ENCODE measurements at regions not wholly inside any gene's neighbourhood (a gene's known extent, or its start where the extent isn't known, plus 50 kb on each side); places are given as distances from the start of the nearest gene placed in this dataset.

GRCh38 chr13:47623862-47624261 lies 377.2 kb downstream of the SUCLA2 start:
- H2BK120ac ChIP-seq (ENCODE audit: low read depth, low read length) = no peak overlapping the region
- no peaks in the 10 kb centered on the region for H3K27me3 ChIP-seq (ENCODE audit: control insufficient read depth in 3 of 3, insufficient read depth in 3 of 3, low read depth in 1 of 3, low read length in 3 of 3)
- no peaks in the 10 kb centered on the region for H3K4me1 ChIP-seq (ENCODE audit: control insufficient read depth in 2 of 2, insufficient read depth in 1 of 2, low read depth in 1 of 2, low read length in 2 of 2)
- no peak overlapping the region for H2BK15ac ChIP-seq (ENCODE audit: low read length)
- no peak overlapping the region for H2AFZ ChIP-seq (ENCODE audit: low read length)
- WGBS, 2 donors (ENCODE audit: extremely low coverage in 2 of 2, insufficient read length in 2 of 2, insufficient replicate concordance in 1 of 2) = no CpG with 5 or more reads among the region's 2 CpGs
- H3K36me3 ChIP-seq (replicated peaks in 1 of 2; ENCODE audit: control insufficient read depth in 2 of 2, insufficient read depth in 2 of 2, low read length in 2 of 2) = no peaks in the 10 kb centered on the region
- no peak overlapping the region for H3K27ac ChIP-seq (replicated peaks; ENCODE audit: low read length)
- no peak overlapping the region for H3K23ac ChIP-seq (ENCODE audit: low read depth, low read length, poor library complexity)
- no peak overlapping the region for H2BK12ac ChIP-seq (ENCODE audit: low read length)
- no peak overlapping the region for H4K8ac ChIP-seq (ENCODE audit: low read depth, low read length)
- DNase-seq (ENCODE audit: low spot score) = no peak
- no peak overlapping the region for H3K4me2 ChIP-seq (ENCODE audit: insufficient read depth, low read length, poor library complexity, severe bottlenecking)
- H2AK5ac ChIP-seq (ENCODE audit: low read depth, low read length) = no peak overlapping the region
- no peak overlapping the region for H3K4me3 ChIP-seq (ENCODE audit: low read length in 2 of 2)
- no peak overlapping the region for H3K18ac ChIP-seq (ENCODE audit: low read length)
- no peaks in the 10 kb centered on the region for H3K79me1 ChIP-seq (ENCODE audit: low read depth, low read length)
- H3K4ac ChIP-seq (ENCODE audit: low read length) = no peak overlapping the region
- H3K14ac ChIP-seq (ENCODE audit: low read length) = no peak overlapping the region
- no peak overlapping the region for H2BK5ac ChIP-seq (ENCODE audit: low read length)
- H3K9me3 ChIP-seq (replicated peaks in 1 of 2; ENCODE audit: control insufficient read depth in 2 of 2, insufficient read depth in 1 of 2, low read depth in 1 of 2, low read length in 2 of 2) = no peaks in the 10 kb centered on the region
- H4K91ac ChIP-seq (ENCODE audit: low read depth, low read length, poor library complexity) = no peak overlapping the region
- H3K9ac ChIP-seq (ENCODE audit: low read depth, low read length, poor library complexity) = no peak overlapping the region

- no peak overlapping the region for H3K4ac ChIP-seq (ENCODE audit: low read length)
- H2BK15ac ChIP-seq (ENCODE audit: low read length) = no peak overlapping the region
- H3K4me2 ChIP-seq (ENCODE audit: insufficient read depth, low read length, poor library complexity, severe bottlenecking) = no peak overlapping the region
- H3K4me3 ChIP-seq (ENCODE audit: low read length in 2 of 2) = no peak overlapping the region
- no peaks in the 10 kb centered on the region for H3K4me1 ChIP-seq (ENCODE audit: control insufficient read depth in 2 of 2, insufficient read depth in 1 of 2, low read depth in 1 of 2, low read length in 2 of 2)
- no peak overlapping the region for H2BK120ac ChIP-seq (ENCODE audit: low read depth, low read length)
- H3K14ac ChIP-seq (ENCODE audit: low read length) = no peak overlapping the region
- no peak overlapping the region for H4K91ac ChIP-seq (ENCODE audit: low read depth, low read length, poor library complexity)
- H3K36me3 ChIP-seq (replicated peaks in 1 of 2; ENCODE audit: control insufficient read depth in 2 of 2, insufficient read depth in 2 of 2, low read length in 2 of 2) = no peaks in the 10 kb centered on the region
- H3K9ac ChIP-seq (ENCODE audit: low read depth, low read length, poor library complexity) = no peak overlapping the region
- H2BK5ac ChIP-seq (ENCODE audit: low read length) = no peak overlapping the region
- H3K23ac ChIP-seq (ENCODE audit: low read depth, low read length, poor library complexity) = no peak overlapping the region
- H3K27ac ChIP-seq (replicated peaks; ENCODE audit: low read length) = no peak overlapping the region
- H3K9me3 ChIP-seq (replicated peaks in 1 of 2; ENCODE audit: control insufficient read depth in 2 of 2, insufficient read depth in 1 of 2, low read depth in 1 of 2, low read length in 2 of 2) = no peaks in the 10 kb centered on the region
- no peaks in the 10 kb centered on the region for H3K27me3 ChIP-seq (ENCODE audit: control insufficient read depth in 3 of 3, insufficient read depth in 3 of 3, low read depth in 1 of 3, low read length in 3 of 3)
- H4K8ac ChIP-seq (ENCODE audit: low read depth, low read length) = no peak overlapping the region
- H2AFZ ChIP-seq (ENCODE audit: low read length) = no peak overlapping the region
- H3K18ac ChIP-seq (ENCODE audit: low read length) = no peak overlapping the region
- H2BK12ac ChIP-seq (ENCODE audit: low read length) = no peak overlapping the region
- no peak for DNase-seq (ENCODE audit: low spot score)
- no peaks in the 10 kb centered on the region for H3K79me1 ChIP-seq (ENCODE audit: low read depth, low read length)
- no peak overlapping the region for H2AK5ac ChIP-seq (ENCODE audit: low read depth, low read length)
- no CpG with 5 or more reads among the region's 1 CpG for WGBS, 2 donors (ENCODE audit: extremely low coverage in 2 of 2, insufficient read length in 2 of 2, insufficient replicate concordance in 1 of 2)
Measured at GRCh38 chr13:47621931-47622330, 379.1 kb downstream of the SUCLA2 start.

GRCh38 chr13:47611664-47612288 lies 389.3 kb downstream of the SUCLA2 start:
- Histone ChIP-seq H2AFZ (ENCODE audit: low read length) (no peak overlapping the region), H3K9ac (ENCODE audit: low read depth, low read length, poor library complexity) (no peak overlapping the region), H2BK5ac (ENCODE audit: low read length) (no peak overlapping the region), H3K79me1 (ENCODE audit: low read depth, low read length) (no peaks in the 10 kb centered on the region), H4K91ac (ENCODE audit: low read depth, low read length, poor library complexity) (no peak overlapping the region), H3K4me2 (ENCODE audit: insufficient read depth, low read length, poor library complexity, severe bottlenecking) (no peak overlapping the region), H3K36me3 (replicated peaks in 1 of 2; ENCODE audit: control insufficient read depth in 2 of 2, insufficient read depth in 2 of 2, low read length in 2 of 2) (no peaks in the 10 kb centered on the region), H4K8ac (ENCODE audit: low read depth, low read length) (no peak overlapping the region), H2BK15ac (ENCODE audit: low read length) (no peak overlapping the region), H3K9me3 (replicated peaks in 1 of 2; ENCODE audit: control insufficient read depth in 2 of 2, insufficient read depth in 1 of 2, low read depth in 1 of 2, low read length in 2 of 2) (no peaks in the 10 kb centered on the region), H3K14ac (ENCODE audit: low read length) (no peak overlapping the region), H2BK12ac (ENCODE audit: low read length) (no peak overlapping the region), H3K4me3 (ENCODE audit: low read length in 2 of 2) (no peak overlapping the region), H2AK5ac (ENCODE audit: low read depth, low read length) (no peak overlapping the region), H3K23ac (ENCODE audit: low read depth, low read length, poor library complexity) (no peak overlapping the region), H3K18ac (ENCODE audit: low read length) (no peak overlapping the region), H3K4me1 (ENCODE audit: control insufficient read depth in 2 of 2, insufficient read depth in 1 of 2, low read depth in 1 of 2, low read length in 2 of 2) (no peaks in the 10 kb centered on the region), H3K4ac (ENCODE audit: low read length) (no peak overlapping the region), H3K27me3 (ENCODE audit: control insufficient read depth in 3 of 3, insufficient read depth in 3 of 3, low read depth in 1 of 3, low read length in 3 of 3) (no peaks in the 10 kb centered on the region), H3K27ac (replicated peaks; ENCODE audit: low read length) (no peak overlapping the region), H2BK120ac (ENCODE audit: low read depth, low read length) (no peak overlapping the region)
- WGBS, 2 donors (ENCODE audit: extremely low coverage in 2 of 2, insufficient read length in 2 of 2, insufficient replicate concordance in 1 of 2) = no CpG with 5 or more reads among the region's 1 CpG
- no peak for DNase-seq (ENCODE audit: low spot score)

- H4K91ac ChIP-seq (ENCODE audit: low read depth, low read length, poor library complexity) = no peak overlapping the region
- DNase-seq (ENCODE audit: low spot score) = no peak
- H3K4me1 ChIP-seq (ENCODE audit: control insufficient read depth in 2 of 2, insufficient read depth in 1 of 2, low read depth in 1 of 2, low read length in 2 of 2) = no peaks in the 10 kb centered on the region
- no peak overlapping the region for H3K14ac ChIP-seq (ENCODE audit: low read length)
- no peak overlapping the region for H2BK120ac ChIP-seq (ENCODE audit: low read depth, low read length)
- H3K4ac ChIP-seq (ENCODE audit: low read length) = no peak overlapping the region
- H3K18ac ChIP-seq (ENCODE audit: low read length) = no peak overlapping the region
- 100% methylated on average over 1 of the region's 3 CpGs; no CpG with 5 or more reads in 1 of the 2 donors for WGBS, 2 donors (ENCODE audit: extremely low coverage in 2 of 2, insufficient read length in 2 of 2, insufficient replicate concordance in 1 of 2)
- no peak overlapping the region for H4K8ac ChIP-seq (ENCODE audit: low read depth, low read length)
- H2AFZ ChIP-seq (ENCODE audit: low read length) = no peak overlapping the region
- H3K9ac ChIP-seq (ENCODE audit: low read depth, low read length, poor library complexity) = no peak overlapping the region
- H3K27me3 ChIP-seq (ENCODE audit: control insufficient read depth in 3 of 3, insufficient read depth in 3 of 3, low read depth in 1 of 3, low read length in 3 of 3) = no peaks in the 10 kb centered on the region
- no peaks in the 10 kb centered on the region for H3K9me3 ChIP-seq (replicated peaks in 1 of 2; ENCODE audit: control insufficient read depth in 2 of 2, insufficient read depth in 1 of 2, low read depth in 1 of 2, low read length in 2 of 2)
- H2AK5ac ChIP-seq (ENCODE audit: low read depth, low read length) = no peak overlapping the region
- no peak overlapping the region for H3K4me3 ChIP-seq (ENCODE audit: low read length in 2 of 2)
- no peak overlapping the region for H3K4me2 ChIP-seq (ENCODE audit: insufficient read depth, low read length, poor library complexity, severe bottlenecking)
- no peaks in the 10 kb centered on the region for H3K79me1 ChIP-seq (ENCODE audit: low read depth, low read length)
- H3K23ac ChIP-seq (ENCODE audit: low read depth, low read length, poor library complexity) = no peak overlapping the region
- H2BK5ac ChIP-seq (ENCODE audit: low read length) = no peak overlapping the region
- H3K27ac ChIP-seq (replicated peaks; ENCODE audit: low read length) = no peak overlapping the region
- no peaks in the 10 kb centered on the region for H3K36me3 ChIP-seq (replicated peaks in 1 of 2; ENCODE audit: control insufficient read depth in 2 of 2, insufficient read depth in 2 of 2, low read length in 2 of 2)
- H2BK15ac ChIP-seq (ENCODE audit: low read length) = no peak overlapping the region
- no peak overlapping the region for H2BK12ac ChIP-seq (ENCODE audit: low read length)
Measured at GRCh38 chr13:47610687-47611086, 390.4 kb downstream of the SUCLA2 start.
